H1 (cell line): ENCODE measurements at regions not wholly inside any gene's neighbourhood (a gene's known extent, or its start where the extent isn't known, plus 50 kb on each side); places are given as distances from the start of the nearest gene placed in this dataset.

Experiments used
- CTCF ChIA-PET: fragments of 300-600 bp; sonication (Branson Sonifier 250); formaldehyde crosslinking; loops from one replicate; lab custom pipeline; 2021; ENCODE audit not compliant: partially characterized antibody; lab: Charles Lee
- POLR2A ChIA-PET: fragments of 300-600 bp; sonication (Branson Sonifier 250); formaldehyde crosslinking; loops from one replicate; lab custom pipeline; 2021; ENCODE audit warnings: inconsistent platforms; ENCODE audit not compliant: partially characterized antibody; lab: Charles Lee
- DNase-seq, 2 experiments: peaks; one replicate each; pipeline versions ENCODE4 v3.0.0 to v3.0.0-alpha.2; 2010 to 2022; ENCODE audit warnings: low spot score in 2 of 2, low read depth in 1 of 2, mixed read lengths in 1 of 2
- FAIRE-seq: peaks from 2 replicates; lab custom pipeline; 2011; peaks lifted over from hg19 to GRCh38; lab: Jason Lieb, UNC
- H2AFZ ChIP-seq: 2 replicates; pipeline ENCODE4 v1.8.1; 2012; ENCODE audit warnings: low read length, inconsistent platforms
- H2AK5ac ChIP-seq: 2 replicates; pipeline ENCODE4 v1.6.1; 2013; ENCODE audit warnings: low read depth, low read length
- H2BK120ac ChIP-seq: replicated peaks from 2 replicates; pipeline ENCODE3; 2013; ENCODE audit warnings: low read depth, low read length, inconsistent platforms
- H2BK12ac ChIP-seq: 2 replicates; pipeline ENCODE4 v1.6.1; 2013; ENCODE audit warnings: low read depth, low read length
- H2BK15ac ChIP-seq: 2 replicates; pipeline ENCODE4 v1.6.1; 2013; ENCODE audit warnings: low read length
- H2BK20ac ChIP-seq: 2 replicates; pipeline ENCODE4 v1.6.1; 2013; ENCODE audit warnings: low read length
- H2BK5ac ChIP-seq: 2 replicates; pipeline ENCODE4 v1.6.1; 2013; ENCODE audit warnings: low read depth, low read length
- H3K14ac ChIP-seq: 2 replicates; pipeline ENCODE4 v1.6.1; 2013; ENCODE audit warnings: inconsistent platforms; ENCODE audit not compliant: insufficient read length
- H3K18ac ChIP-seq: 2 replicates; pipeline ENCODE4 v1.6.1; 2013; ENCODE audit warnings: low read length; ENCODE audit errors: extremely low read depth
- H3K23ac ChIP-seq: 2 replicates; pipeline ENCODE4 v1.6.1; 2013; ENCODE audit warnings: inconsistent platforms; ENCODE audit not compliant: insufficient read length
- H3K23me2 ChIP-seq: 2 replicates; pipeline ENCODE4 v1.6.1; 2013; ENCODE audit warnings: low read depth, low read length
- H3K27ac ChIP-seq: 2 replicates; pipeline ENCODE4 v1.6.1; 2011; ENCODE audit warnings: low read depth, low read length, inconsistent platforms
- H3K27me3 ChIP-seq, 4 experiments: replicated peaks in 1 of 4; 1 replicate in 1 of 4; 2 replicates in 3 of 4; pipeline versions ENCODE4 v1.6.1 to v1.8.1; 2011 to 2013; ENCODE audit warnings: low read length in 3 of 4, mild to moderate bottlenecking in 3 of 4, inconsistent platforms in 2 of 4, mixed read lengths in 2 of 4, moderate library complexity in 1 of 4; ENCODE audit not compliant: control insufficient read depth in 3 of 4, insufficient read depth in 3 of 4; ENCODE audit errors: extremely low read depth in 1 of 4
- H3K36me3 ChIP-seq, 4 experiments: 2 replicates each; pipeline versions ENCODE4 v1.6.1 to v1.8.1; 2011 to 2013; ENCODE audit warnings: mild to moderate bottlenecking in 4 of 4, low read length in 3 of 4, moderate library complexity in 2 of 4, control low read depth in 1 of 4, inconsistent platforms in 1 of 4; ENCODE audit not compliant: insufficient read depth in 4 of 4, control insufficient read depth in 2 of 4
- H3K4ac ChIP-seq: replicated peaks from 2 replicates; pipeline ENCODE3; 2013; ENCODE audit warnings: low read length, low read depth, mixed read lengths, inconsistent platforms; ENCODE audit not compliant: insufficient read length
- H3K4me1 ChIP-seq, 4 experiments: replicated peaks in 1 of 4; 1 replicate in 1 of 4; 2 replicates in 3 of 4; pipeline versions ENCODE4 v1.6.1 to v1.8.1; 2011 to 2013; ENCODE audit warnings: low read length in 3 of 4, inconsistent platforms in 2 of 4, mixed read lengths in 1 of 4; ENCODE audit not compliant: insufficient read depth in 4 of 4, control insufficient read depth in 3 of 4
- H3K4me2 ChIP-seq, 2 experiments: 2 replicates each; pipeline versions ENCODE4 v1.6.1 to v1.8.1; 2011 to 2013; ENCODE audit warnings: low read depth in 2 of 2, low read length in 2 of 2, control low read depth in 1 of 2, inconsistent platforms in 1 of 2, mild to moderate bottlenecking in 1 of 2; ENCODE audit not compliant: insufficient read depth in 1 of 2
- H3K4me3 ChIP-seq, 4 experiments: fragments of 200-600, 300-600 bp in 1 of 4; sonication (generic), shearing (Covaris generic), sonication (Bioruptor Twin) in 1 of 4; 2 replicates each; pipeline versions ENCODE4 v1.5.1 to v1.8.1; 2011 to 2016; ENCODE audit warnings: low read length in 4 of 4, low read depth in 3 of 4, control low read depth in 2 of 4, inconsistent platforms in 2 of 4, mild to moderate bottlenecking in 2 of 4, mixed read lengths in 1 of 4, moderate library complexity in 1 of 4; ENCODE audit not compliant: insufficient read depth in 2 of 4; ENCODE audit errors: extremely low read depth in 1 of 4
- H3K56ac ChIP-seq: replicated peaks from 2 replicates; pipeline ENCODE3; 2013; ENCODE audit warnings: low read depth, mild to moderate bottlenecking, mixed read lengths, low read length, inconsistent platforms; ENCODE audit not compliant: insufficient read length
- H3K79me1 ChIP-seq: 2 replicates; pipeline ENCODE4 v1.6.1; 2013; ENCODE audit warnings: low read depth, low read length, control low read depth
- H3K79me2 ChIP-seq, 2 experiments: 2 replicates each; pipeline versions ENCODE4 v1.6.1 to v1.8.1; 2012 to 2013; ENCODE audit warnings: low read length in 2 of 2, mild to moderate bottlenecking in 2 of 2, inconsistent platforms in 1 of 2; ENCODE audit not compliant: insufficient read depth in 2 of 2, control insufficient read depth in 1 of 2
- H3K9ac ChIP-seq, 4 experiments: replicated peaks in 1 of 4; 1 replicate in 1 of 4; 2 replicates in 3 of 4; pipeline versions ENCODE4 v1.6.1 to v1.8.1; 2011 to 2013; ENCODE audit warnings: low read depth in 3 of 4, low read length in 3 of 4, control low read depth in 2 of 4, mild to moderate bottlenecking in 2 of 4, moderate library complexity in 2 of 4, inconsistent platforms in 1 of 4; ENCODE audit errors: extremely low read depth in 1 of 4
- H3K9me3 ChIP-seq, 2 experiments: 2 replicates each; pipeline versions ENCODE4 v1.6.1 to v1.8.1; 2012 to 2013; ENCODE audit warnings: mild to moderate bottlenecking in 2 of 2, moderate library complexity in 2 of 2, control low read depth in 1 of 2, inconsistent platforms in 1 of 2, low read depth in 1 of 2, low read length in 1 of 2, mixed read lengths in 1 of 2; ENCODE audit not compliant: insufficient read depth in 2 of 2
- H4K20me1 ChIP-seq, 2 experiments: replicated peaks in 1 of 2; 2 replicates each; pipeline versions ENCODE3 to v1.8.1; 2011 to 2013; ENCODE audit warnings: inconsistent platforms in 2 of 2, low read length in 2 of 2, mild to moderate bottlenecking in 1 of 2; ENCODE audit not compliant: insufficient read depth in 2 of 2, control insufficient read depth in 1 of 2
- H4K5ac ChIP-seq: 2 replicates; pipeline ENCODE4 v1.6.1; 2013; ENCODE audit warnings: low read length, low read depth, mixed read lengths, inconsistent platforms; ENCODE audit not compliant: insufficient read length
- H4K8ac ChIP-seq: 2 replicates; pipeline ENCODE4 v1.8.0; 2013; ENCODE audit warnings: mild to moderate bottlenecking, moderate library complexity, low read length, inconsistent platforms; ENCODE audit not compliant: insufficient read depth; ENCODE audit errors: extremely low read depth
- H4K91ac ChIP-seq: replicated peaks from 2 replicates; pipeline ENCODE3; 2013; ENCODE audit warnings: low read length, mixed read lengths, inconsistent platforms; ENCODE audit not compliant: insufficient read length
- CBX5 ChIP-seq: fragments of 300-800, 300-1000 bp; sonication (generic); IDR thresholded peaks from 2 replicates; pipeline ENCODE4 v1.7.1; 2016; ENCODE audit warnings: antibody characterized with exemption, low read length, low read depth
- MAX ChIP-seq: IDR thresholded peaks from 2 replicates; pipeline ENCODE4 v1.6.1; 2012; ENCODE audit warnings: inconsistent platforms
- WGBS, 2 experiments: shearing (Covaris generic) in 1 of 2; methylation state at CpG; one replicate each; pipeline versions ENCODE4 v1.1.6 to v1.1.7; 2013 to 2015; ENCODE audit warnings: low lambda C conversion rate in 2 of 2, mixed read lengths in 2 of 2, inconsistent platforms in 1 of 2, low coverage in 1 of 2, missing lambda C conversion rate in 1 of 2; ENCODE audit not compliant: insufficient replicate concordance in 2 of 2, insufficient coverage in 1 of 2, insufficient read length in 1 of 2; ENCODE audit errors: extremely low coverage in 1 of 2, missing lambda C conversion rate in 1 of 2; 5-methylcytosine and 5-hydroxymethylcytosine counted together

GRCh38 chr5:158256096-158256495 is 397.2 kb upstream of the CLINT1 start:
- H3K27me3 ChIP-seq = no peaks in the 10 kb centered on the region
- no peak overlapping the region for H3K4ac ChIP-seq
- H2BK20ac ChIP-seq = no peak overlapping the region
- WGBS, 2 experiments = 88% methylated on average over 2 of the region's 2 CpGs; no CpG with 5 or more reads in 1 of the 2 experiments
- no peak overlapping the region for H4K8ac ChIP-seq
- no peak for TF ChIP-seq MAX
- TF ChIP-seq CBX5 = no peak
- TF ChIP-seq, all 59 proteins: peak for 0
- Histone ChIP-seq H4K20me1 (no peaks in the 10 kb centered on the region), H3K9ac (no peak overlapping the region), H3K4me3 (no peak overlapping the region), H3K23ac (no peak overlapping the region), H3K36me3 (no peaks in the 10 kb centered on the region), H3K9me3 (no peaks in the 10 kb centered on the region), H2BK15ac (no peak overlapping the region), H3K18ac (no peak overlapping the region), H2AFZ (no peak overlapping the region), H3K79me2 (no peaks in the 10 kb centered on the region), H4K5ac (no peak overlapping the region), H3K56ac (no peak overlapping the region), H3K14ac (no peak overlapping the region), H3K27ac (no peak overlapping the region), H2BK120ac (no peak overlapping the region), H2BK5ac (no peak overlapping the region), H3K4me1 (no peaks in the 10 kb centered on the region), H3K79me1 (no peaks in the 10 kb centered on the region), H2AK5ac (no peak overlapping the region), H3K23me2 (no peaks in the 10 kb centered on the region), H3K4me2 (no peak overlapping the region), H4K91ac (no peak overlapping the region), H2BK12ac (no peak overlapping the region)
- DNase-seq = no peak
- no peak for FAIRE-seq
- CTCF ChIA-PET = interaction anchor here (1.1 kb wide), 1 partner anchor 442 kb away, joined by 4 read pairs; no protein-coding TSS in a partner anchor
- POLR2A ChIA-PET = no interaction called here
